ENCODE measurements at regions not wholly inside any gene's neighbourhood (a gene's known extent, or its start where the extent isn't known, plus 50 kb on each side); places are given as distances from the start of the nearest gene placed in this dataset.

DNA sequence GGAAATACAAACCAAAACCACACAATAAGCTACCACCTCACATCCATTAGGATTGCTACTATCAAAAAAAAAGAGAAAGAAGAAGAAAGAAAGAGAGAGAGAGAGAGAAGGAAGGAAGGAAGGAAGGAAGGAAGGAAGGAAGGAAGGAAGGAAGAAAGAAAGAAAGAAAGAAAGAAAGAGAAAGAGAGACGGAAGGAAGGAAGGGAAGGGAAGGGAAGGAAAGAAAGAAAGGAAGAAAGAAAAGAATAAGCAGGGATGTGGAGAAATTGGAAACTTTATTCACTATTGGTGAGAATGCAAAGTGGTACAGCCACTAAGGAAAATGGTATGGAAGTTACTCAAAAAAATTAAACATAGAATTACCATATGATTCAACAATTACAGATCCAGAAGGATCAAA is 159.9 kb downstream of the ID4 start:
- BruUV-seq (replicated peaks) = no TSS peak

More for the DNA sequence above, 159.9 kb downstream of the ID4 start:
- DNase-seq = no peak
- Histone ChIP-seq H3K56ac (ENCODE audit: extremely low read depth, insufficient read depth, low read length) (no peak overlapping the region), H4K20me1 (ENCODE audit: insufficient read depth, low read length) (no peaks in the 10 kb centered on the region), H2BK20ac (ENCODE audit: low read depth, low read length) (no peak overlapping the region), H4K91ac (ENCODE audit: insufficient read depth, low read depth, low read length) (no peak overlapping the region), H3K27ac (ENCODE audit: insufficient read depth, low read length) (no peak overlapping the region), H2AK5ac (ENCODE audit: low read depth, low read length) (no peak overlapping the region), H3K4me3 (ENCODE audit: insufficient read depth, low read depth, low read length) (no peak overlapping the region), H3K23ac (ENCODE audit: low read depth, low read length) (no peak overlapping the region), H2BK15ac (ENCODE audit: low read depth, low read length) (no peak overlapping the region), H3K14ac (replicated peaks; ENCODE audit: low read depth, low read length) (no peak overlapping the region), H3K79me1 (ENCODE audit: low read depth in 1 of 2, low read length in 2 of 2) (no peaks in the 10 kb centered on the region), H2AK9ac (replicated peaks; ENCODE audit: low read depth, low read length, poor library complexity) (no peak overlapping the region), H3K9me3 (ENCODE audit: control insufficient read depth, insufficient read depth, low read length) (peaks cover 8% of the 10 kb centered on the region), H2BK120ac (ENCODE audit: low read depth, low read length) (no peak overlapping the region), H3K27me3 (ENCODE audit: control insufficient read depth, insufficient read depth, low read length) (no peaks in the 10 kb centered on the region), H4K8ac (ENCODE audit: low read depth in 2 of 2, low read length in 2 of 2) (no peak overlapping the region), H4K5ac (ENCODE audit: low read depth, low read length) (no peak overlapping the region), H3K9me1 (ENCODE audit: insufficient read depth, low read length) (no peaks in the 10 kb centered on the region), H3K4me2 (ENCODE audit: low read depth, low read length) (no peak overlapping the region), H3K4ac (ENCODE audit: low read depth, low read length) (no peak overlapping the region), H3K36me3 (ENCODE audit: control insufficient read depth, insufficient read depth, low read length) (no peaks in the 10 kb centered on the region), H3K9ac (ENCODE audit: low read depth, low read length) (no peak overlapping the region), H2AFZ (replicated peaks; ENCODE audit: low read length, poor library complexity) (no peak overlapping the region), H3K4me1 (ENCODE audit: control insufficient read depth, insufficient read depth, low read length) (no peaks in the 10 kb centered on the region), H2BK5ac (ENCODE audit: low read depth, low read length, poor library complexity, severe bottlenecking) (no peak overlapping the region), H3K18ac (ENCODE audit: low read depth, low read length) (no peak overlapping the region)
- ChIA-PET POLR2A (ENCODE audit: unreplicated experiment) (no interaction called here), CTCF (no interaction called here)
- no peak for TF ChIP-seq RFX5 (IDR thresholded peaks at IDR 0.05; ENCODE audit: low read depth, low read length)
- no peak for TF ChIP-seq FOS (IDR thresholded peaks at IDR 0.05; ENCODE audit: low read depth, low read length)
- no peak for TF ChIP-seq NFE2L2 (IDR thresholded peaks at IDR 0.05; ENCODE audit: low read depth, low read length)
- intact Hi-C loops (cut with micrococcal nuclease) (no loop called here), dilution Hi-C loops (cut with HindIII; ENCODE audit: low sequenced_read_pairs, unreplicated experiment) (no loop called here), in situ Hi-C loops (cut with MboI; ENCODE audit: low sequenced_read_pairs) (no loop called here)
- ATAC-seq (ENCODE audit: low read depth) = no peak
- 100% methylated on average over 1 of the region's 1 CpG; no CpG with 5 or more reads in 1 of the 2 experiments for WGBS, 2 experiments (ENCODE audit: extremely low coverage in 2 of 2, insufficient read length in 1 of 2)
